Caki2 (cell line): ENCODE measurements at regions not wholly inside any gene's neighbourhood (a gene's known extent, or its start where the extent isn't known, plus 50 kb on each side); places are given as distances from the start of the nearest gene placed in this dataset.

ENCODE experiments used
- DNase-seq: peaks from one replicate; pipeline ENCODE4 v3.0.0-alpha.2; 2015; ENCODE audit warnings: low read depth
- in situ Hi-C: cut with HindIII; loops from 2 replicates; pipeline ENCODE4 v1.10.0; 2016; ENCODE audit warnings: low sequenced_read_pairs, low pct_unique_long_range_greater_than_20kb, mixed read lengths

DNA sequence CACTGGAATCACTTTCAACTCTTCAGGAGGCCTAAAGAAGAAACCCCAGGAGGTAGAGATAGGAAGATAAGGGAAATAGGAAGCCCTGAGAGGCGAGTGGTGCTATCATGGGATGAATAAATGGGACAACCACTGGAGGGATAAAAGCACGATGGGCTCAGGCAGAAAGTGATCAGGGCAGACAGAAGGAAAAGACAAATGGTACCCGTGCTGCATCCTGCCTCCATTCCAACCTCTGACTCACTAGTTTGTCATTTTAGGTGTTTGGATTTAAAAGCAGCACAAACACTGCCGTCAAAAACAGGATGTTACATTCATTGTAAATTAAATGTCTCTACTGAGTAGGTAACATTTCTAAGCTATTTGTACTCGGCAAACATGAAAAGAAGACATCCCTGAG lies 314.3 kb upstream of the HTR2A start:
- DNase-seq = no peak
- in situ Hi-C loops = no loop called here

DNA sequence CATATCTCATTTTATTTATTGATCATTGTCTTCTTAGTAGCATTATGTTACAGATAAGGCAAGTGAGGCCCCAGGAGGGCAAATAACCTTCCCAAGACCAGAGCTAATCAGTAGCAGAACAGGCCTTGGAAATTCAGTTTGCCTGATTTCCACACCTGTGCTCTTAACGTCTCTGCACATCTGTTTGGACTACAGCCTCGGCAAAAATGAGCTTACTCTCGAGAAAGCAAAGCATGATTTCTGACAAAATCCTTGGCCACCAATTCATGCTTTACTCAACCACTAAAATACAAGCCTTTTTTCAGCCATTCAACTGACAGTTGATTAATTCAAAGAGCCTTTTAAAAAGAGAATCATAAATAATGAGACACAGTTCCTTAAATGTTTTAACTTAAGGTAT lies 309.3 kb upstream of the HTR2A start:
- in situ Hi-C loops = no loop called here
- no peak for DNase-seq

DNA sequence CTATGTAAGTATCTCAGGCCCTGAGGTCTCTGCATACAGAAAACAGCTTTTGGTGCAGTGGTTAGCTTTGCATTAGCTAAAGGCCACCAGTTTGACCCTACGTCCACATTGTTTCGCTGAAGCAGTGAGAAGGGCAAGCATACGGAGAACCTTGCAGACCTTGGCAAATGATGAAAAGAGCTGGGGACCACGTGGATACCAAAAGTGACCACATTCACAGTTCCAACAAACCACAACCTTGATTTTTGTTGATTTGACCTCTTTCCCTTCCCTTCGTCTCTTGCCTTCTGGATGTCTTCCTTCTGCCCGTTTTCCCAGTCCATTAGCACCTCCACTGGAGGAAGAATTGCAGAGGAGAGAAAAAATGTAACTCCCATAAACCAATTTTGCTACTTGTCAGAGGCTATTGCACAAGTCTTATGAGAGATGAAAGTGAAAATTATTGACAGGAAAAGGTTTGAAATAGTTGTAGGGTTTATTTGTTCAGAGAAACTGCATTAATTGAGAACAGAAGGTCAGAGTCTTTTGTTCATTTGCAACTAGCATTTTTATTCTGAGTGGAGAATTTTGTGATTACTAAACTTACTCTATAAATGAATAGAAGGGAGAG lies 293.9 kb upstream of the HTR2A start:
- DNase-seq = no peak

DNA sequence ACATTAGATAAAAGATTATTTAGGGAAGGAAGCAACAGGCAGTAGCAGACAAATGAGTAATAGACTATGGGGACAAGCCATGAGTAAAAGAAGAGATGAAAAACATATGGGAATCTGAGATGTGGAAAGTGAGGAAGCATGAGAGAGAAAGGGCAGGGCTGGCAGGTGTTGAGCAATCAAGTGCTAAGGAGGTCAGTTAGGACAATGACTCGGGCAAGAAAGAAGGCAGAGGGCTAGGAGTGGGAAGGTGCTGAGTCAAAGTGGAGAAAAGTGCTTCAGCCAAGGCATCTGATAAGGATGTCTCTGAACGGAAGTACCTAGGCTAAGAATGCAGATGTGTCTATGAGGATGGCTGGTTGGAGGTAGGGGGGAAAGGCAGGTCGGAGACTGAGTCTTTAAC lies 291.9 kb upstream of the HTR2A start:
- in situ Hi-C loops = no loop called here
- no peak for DNase-seq

More for the DNA sequence above, 293.9 kb upstream of the HTR2A start:
- in situ Hi-C loops = no loop called here

DNA sequence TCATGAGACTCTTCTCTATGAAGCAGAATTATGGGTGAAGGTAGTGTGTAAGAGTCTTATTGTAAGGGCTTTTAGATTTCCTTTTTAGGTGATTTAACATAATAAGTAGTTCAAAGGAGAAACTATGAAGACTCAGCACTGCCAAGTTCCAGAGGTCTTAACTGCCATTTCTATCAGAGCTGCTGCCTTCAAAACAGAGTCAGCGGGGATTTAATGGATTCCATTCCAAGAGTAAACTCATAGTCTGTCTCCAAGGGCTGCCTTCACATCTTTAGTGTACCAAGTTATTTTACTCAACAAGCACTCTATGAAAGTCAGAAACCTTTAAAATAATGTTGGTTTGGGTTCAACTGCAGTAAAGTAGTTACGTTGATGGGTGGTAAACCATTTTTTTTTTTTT lies 289.6 kb upstream of the HTR2A start:
- no peak for DNase-seq
- in situ Hi-C loops = no loop called here

DNA sequence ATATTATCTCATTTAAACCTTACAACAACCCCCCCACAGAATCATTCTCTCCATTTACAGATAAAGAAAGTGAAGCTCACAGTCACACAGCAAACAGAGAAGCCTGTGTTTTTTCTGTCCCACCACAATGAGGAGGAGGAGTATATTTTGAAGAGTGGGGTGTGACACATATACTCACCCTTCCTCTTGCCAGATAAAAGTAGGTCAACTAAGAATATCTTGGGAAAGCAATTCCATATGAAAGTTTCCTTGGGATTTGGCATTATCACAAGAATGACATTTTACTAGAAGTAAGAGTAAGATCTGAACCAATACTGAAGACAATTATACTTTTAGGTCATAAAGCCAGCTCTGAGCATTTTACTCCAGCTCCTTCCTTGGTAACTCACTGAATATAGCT lies 287.5 kb upstream of the HTR2A start:
- no peak for DNase-seq
- in situ Hi-C loops = no loop called here

DNA sequence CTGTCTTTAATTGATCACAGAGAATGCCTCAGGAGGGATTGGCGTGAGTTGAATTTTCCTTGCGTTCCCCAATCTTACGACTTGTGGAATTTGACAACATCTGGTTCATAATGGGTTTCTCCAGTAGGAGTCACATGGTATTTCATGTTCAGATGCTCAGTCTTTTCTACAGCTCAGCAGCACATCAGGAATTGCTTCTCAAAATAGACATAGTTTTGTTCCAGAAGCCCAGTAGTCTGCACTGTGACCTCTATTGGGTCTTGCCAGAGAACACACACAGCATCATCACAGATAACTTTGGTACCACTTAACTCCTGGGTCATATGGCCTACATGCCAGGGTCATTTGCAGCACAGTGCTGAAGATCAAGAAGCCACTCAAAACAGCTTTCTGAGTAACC lies 282.5 kb upstream of the HTR2A start:
- in situ Hi-C loops = no loop called here

DNA sequence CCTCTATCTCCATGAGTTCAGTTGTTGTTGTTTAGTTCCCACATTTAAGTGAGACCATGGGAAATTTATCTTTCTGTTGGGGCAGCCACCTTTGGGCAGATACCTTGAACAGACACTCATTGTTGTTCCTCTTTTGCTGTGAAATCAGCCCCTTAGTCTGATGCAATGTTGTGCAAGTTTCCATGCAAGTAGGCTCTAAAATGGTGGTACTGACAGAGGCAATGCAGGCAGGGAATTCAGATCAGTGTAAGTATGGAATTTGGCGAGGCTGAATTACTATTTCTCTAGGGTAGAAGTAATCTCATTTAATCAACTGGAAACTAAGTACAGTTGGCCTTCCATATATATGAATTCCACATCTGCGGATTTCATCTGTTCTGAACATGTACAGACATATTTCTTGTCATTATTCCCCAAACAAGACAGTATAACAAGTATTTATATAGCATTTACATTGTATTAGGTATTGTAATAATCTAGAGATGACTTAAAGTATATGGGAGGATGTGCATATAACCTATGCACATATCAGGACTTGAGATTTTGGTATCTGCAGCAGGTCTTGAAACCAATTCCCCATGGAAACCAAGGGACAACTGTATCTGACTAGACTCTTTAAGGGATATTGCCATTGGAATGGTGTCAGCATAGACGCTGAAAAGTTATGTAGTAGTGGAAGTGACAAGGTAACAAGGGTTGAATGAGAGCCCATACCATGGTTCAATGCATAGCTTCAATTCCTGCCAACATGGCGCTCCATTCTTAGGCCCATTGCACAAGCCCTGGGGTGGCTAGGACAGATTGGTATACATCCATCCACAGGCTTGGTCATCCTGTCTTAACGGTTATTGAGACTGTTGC lies 281.5 kb upstream of the HTR2A start:
- in situ Hi-C loops = no loop called here
- DNase-seq = no peak

More for the DNA sequence above, 282.5 kb upstream of the HTR2A start:
- no peak for DNase-seq

DNA sequence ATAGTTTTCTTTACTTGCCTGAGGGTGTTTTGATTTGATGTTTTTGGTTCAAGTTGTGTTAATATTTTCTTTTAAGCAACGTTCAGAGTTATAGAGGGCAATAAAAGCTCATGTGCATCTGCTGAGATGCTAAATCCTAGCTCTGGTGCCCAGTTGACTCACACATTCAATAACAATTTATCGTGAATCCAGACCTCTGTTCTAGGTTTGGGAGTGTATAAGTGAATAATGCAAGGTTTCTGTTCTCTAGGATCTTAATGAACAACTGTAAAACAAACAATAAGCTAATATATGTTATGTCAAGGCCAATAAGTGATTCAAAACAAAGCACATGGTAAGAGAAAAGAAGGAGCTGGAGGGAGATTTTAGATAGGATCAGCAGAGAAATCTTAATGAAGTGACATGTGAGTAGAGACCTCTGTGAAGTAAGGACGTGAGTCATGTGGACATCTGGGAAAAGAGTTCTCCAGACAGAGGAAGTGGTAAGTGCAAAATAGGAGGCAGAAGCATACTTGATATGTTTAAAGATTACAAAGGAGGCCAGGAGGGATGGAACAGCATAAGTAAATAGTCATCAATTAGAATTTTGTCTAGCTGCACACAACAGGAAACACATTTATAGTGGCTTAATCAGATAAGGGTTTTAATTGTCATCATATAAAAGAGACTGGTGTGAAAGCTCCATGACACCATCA lies 278.5 kb upstream of the HTR2A start:
- in situ Hi-C loops = no loop called here
- no peak for DNase-seq

DNA sequence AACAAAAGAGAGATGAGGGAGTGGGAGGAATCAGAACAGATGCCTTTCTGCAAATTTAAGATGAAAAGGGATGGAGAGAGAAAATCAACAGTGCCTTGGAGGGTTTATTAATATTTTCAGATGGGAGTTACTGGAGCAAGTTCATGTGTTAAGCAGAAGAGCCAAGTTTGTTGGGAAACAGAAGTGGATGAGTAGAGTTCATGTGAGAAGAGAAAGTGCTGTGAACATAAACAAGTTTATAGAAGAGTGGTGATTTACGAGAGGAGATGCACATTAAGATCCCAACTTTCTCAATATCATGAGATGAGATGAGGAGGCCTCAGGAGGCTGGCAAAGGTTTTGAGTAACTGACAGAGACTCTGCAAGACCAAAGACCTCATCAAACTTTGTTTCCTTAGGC lies 274.1 kb upstream of the HTR2A start:
- in situ Hi-C loops = no loop called here
- DNase-seq = no peak

DNA sequence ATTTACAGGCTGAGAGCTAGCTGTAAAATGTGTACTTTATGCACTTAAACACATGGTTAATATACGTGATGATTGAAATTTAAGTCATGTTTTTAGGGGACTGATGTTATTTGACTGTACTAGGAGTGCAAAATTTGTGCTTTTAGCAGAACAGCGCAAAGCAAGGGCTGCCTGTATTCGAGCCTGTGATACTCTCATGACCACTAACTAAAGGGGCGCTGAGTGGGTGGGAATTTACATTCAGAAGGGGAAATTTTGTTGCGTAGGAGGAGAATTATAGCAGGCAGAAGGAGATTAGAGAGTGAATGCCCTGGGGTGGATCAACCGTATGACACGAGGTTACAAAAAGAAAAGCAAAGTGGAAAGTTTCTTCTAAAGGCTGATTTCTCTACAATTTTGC lies 271.8 kb upstream of the HTR2A start:
- DNase-seq = no peak
- in situ Hi-C loops = no loop called here

DNA sequence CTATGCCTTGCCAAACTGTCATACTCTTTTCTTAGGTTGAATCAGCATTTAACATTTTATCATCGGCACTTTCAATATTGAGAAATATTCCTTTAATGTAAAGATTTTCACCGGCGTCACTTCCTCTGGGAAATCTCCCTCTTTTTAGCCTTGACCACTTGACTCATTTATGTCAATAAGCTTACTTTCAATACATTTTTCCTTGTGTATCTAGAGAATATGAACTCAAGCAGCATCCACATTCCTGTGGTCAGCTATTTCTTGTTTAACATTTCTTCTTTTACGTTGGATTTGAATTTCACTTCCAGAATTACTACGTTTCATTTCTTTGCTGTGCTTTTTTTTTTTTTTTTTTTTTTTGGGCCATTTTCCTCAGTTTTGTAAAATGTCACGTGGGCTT lies 271.2 kb upstream of the HTR2A start:
- in situ Hi-C loops = no loop called here
- DNase-seq = no peak

DNA sequence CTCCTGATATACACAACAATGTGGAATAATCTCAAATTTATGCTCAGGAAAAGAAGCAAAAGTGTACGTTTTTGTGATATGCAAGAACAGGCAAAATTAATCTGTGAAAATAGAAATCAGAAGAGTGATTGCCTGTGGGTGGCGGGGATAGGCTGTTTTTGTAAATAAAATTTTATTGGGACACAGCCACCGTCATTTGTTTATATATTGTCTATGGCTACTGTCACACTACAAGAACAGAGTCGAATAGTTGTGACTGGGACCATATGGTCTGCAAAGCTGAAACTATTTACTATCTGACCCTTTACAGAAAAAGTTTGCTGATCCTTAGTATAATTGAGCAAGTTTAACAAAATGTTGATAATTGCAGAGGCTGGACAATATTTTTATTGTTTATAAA lies 269.5 kb upstream of the HTR2A start:
- in situ Hi-C loops = no loop called here
- DNase-seq = no peak

DNA sequence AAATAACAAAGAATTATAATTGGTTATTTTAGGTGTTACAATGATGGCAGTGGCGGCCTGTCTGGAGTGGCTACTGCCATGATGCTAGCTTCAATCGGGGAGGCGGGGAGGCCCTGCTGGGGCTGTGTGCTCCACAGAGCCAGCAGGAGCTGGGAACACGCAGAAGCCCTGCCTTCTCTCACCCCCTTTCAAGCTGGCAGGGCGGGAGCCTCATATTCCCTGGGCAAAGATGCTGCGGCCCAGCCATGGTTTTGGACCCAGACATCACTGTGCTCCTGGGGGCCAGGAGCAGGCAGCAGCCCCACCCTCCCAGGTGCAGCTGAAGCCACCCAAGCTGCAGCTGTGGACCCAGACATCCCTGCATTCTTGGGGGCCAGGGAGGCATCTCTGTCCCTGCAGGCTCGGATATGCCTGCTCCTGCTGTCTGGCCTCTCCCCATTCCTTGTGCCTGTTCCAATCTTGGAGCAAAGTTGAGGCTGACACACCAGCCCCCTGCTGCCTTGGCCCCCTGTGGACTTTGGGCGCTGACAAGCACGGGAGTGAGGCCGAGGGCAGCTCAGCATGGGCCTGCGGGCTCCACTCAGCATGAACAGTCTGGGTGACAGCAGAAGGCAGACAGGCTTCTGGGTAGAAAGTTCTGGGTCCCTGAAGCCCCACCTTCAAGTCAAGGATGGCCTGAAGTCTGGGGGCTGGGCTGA lies 263.1 kb upstream of the HTR2A start:
- no peak for DNase-seq
- in situ Hi-C loops = no loop called here

DNA sequence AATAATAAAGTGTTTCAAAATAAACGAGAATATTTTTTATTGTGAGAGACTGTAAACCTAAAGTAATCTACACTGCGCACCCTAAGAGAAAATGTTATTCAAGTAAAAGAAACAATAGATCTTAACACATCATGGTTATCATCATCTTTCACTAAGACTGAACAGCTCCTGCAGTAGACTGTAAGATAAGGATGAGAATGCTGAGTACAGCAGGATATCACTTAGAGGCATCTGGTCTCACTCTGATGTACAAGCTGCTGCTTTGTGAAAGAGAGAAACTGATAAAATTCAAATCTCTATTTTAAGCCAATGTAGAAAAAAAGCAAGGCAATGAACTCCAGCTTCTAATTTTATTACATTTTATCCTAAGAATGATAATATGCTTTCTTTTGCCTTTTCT lies 261.7 kb upstream of the HTR2A start:
- in situ Hi-C loops = no loop called here
- DNase-seq = no peak

DNA sequence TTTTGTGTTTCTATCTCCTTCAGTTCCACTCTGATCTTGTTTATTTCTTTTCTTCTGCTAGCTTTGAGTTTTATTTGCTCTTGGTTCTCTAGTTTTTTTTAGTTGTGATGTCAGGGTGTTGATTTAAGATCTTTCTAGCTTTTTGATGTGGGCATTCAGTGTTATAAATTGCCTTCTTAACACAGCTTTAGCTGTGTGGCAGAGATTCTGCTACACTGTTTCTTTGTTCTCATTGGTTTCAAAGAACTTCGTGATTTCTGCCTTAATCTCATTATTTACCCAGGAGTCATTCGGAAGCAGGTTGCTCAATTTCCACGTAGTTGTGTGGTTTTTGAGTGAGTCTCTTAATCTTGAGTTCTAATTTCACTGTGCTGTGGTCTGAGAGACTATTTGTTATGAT lies 251.7 kb upstream of the HTR2A start:
- in situ Hi-C loops = no loop called here

DNA sequence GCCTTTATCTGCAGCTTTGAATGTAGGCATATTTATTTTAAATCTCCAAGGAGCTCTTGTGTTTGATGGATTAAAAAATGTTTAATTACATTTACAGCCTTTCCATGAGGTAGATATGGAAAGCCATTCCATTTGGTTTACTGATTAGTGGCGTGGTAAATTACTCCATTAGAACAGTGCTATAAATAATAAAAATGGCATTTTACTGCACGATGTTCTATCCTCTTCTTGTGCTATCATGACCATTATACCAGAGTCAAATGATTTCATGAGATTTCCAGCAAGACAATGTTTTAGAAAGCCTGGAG lies 250.9 kb upstream of the HTR2A start:
- in situ Hi-C loops = no loop called here

More for the DNA sequence above, 251.7 kb upstream of the HTR2A start:
- DNase-seq = no peak

DNA sequence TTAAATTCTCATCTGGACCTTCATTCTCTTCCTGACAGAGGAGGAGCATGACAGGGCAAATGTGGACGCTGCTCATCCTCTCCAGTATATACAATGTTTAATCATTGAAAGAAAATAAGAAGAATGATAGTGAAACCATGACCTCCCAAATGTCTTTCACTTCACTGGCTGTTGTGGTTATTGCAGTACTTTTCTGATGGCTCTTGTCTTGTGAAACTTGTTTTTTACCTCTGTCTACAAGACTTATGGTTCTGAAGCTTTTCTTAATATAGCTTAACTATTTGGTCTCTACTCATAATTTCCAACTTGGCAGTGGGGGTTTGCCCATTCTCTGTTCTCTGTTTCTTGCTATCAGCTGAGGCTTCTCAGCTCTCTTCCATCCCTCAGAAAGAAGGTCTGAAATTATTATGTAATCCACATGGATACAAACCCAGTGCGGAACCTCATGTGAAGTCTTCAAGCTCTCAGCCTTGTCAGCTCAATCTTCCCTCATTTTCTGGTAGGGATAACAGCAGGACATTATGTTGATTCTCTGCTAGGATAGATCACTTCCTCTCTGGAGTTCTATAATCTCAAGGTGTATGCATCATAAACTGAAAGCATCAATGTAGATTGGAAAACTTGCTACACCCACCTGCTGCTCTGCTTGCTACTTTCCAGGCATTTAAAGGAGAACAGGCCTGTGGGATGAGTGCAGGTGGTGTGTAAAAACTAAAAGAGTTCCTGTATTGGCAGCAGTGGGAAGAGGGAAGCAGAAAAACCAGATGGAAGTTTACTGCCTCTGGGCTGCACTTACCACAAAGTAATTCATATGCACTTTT lies 250.3 kb upstream of the HTR2A start:
- no peak for DNase-seq
- in situ Hi-C loops = no loop called here

More for the DNA sequence above, 250.9 kb upstream of the HTR2A start:
- no peak for DNase-seq
